PC-3 (cell line): ENCODE measurements at regions not wholly inside any gene's neighbourhood (a gene's known extent, or its start where the extent isn't known, plus 50 kb on each side); places are given as distances from the start of the nearest gene placed in this dataset.

Experiments used
- ATAC-seq: fragments of 200-7000 bp; cut with Tn5 transposase; 2 replicates; pipeline ENCODE4 v1.9.1; 2020; ENCODE audit warnings: mild to moderate bottlenecking, moderate library complexity
- BruUV-seq: library from RNA; stranded (reverse); fragments of 400-500 nt; replicated peaks from 2 replicates; lab custom pipeline; 2021; lab: Mats Ljungman, UMichigan
- CTCF ChIA-PET: fragments of 300-600 bp; sonication (Branson Sonifier 250); formaldehyde crosslinking; loops from one replicate; lab custom pipeline; 2022; ENCODE audit warnings: antibody characterized with exemption; lab: Charles Lee
- POLR2A ChIA-PET: fragments of 300-600 bp; sonication (Branson Sonifier 250); formaldehyde crosslinking; loops from one replicate; lab custom pipeline; 2022; ENCODE audit warnings: antibody characterized with exemption; ENCODE audit not compliant: unreplicated experiment; lab: Charles Lee
- DNase-seq: peaks from one replicate; pipeline ENCODE4 v3.0.0-alpha.2; 2015
- H2AFZ ChIP-seq: fragments of 300-600 bp; sonication (generic); 2 replicates; pipeline ENCODE4 v1.6.0; 2016; ENCODE audit warnings: antibody characterized with exemption, low read length
- H3F3A ChIP-seq: fragments of 300-600 bp; sonication (generic); one replicate; pipeline ENCODE4 v1.6.0; 2017; ENCODE audit warnings: antibody characterized with exemption, low read length, control low read depth, mild to moderate bottlenecking; ENCODE audit not compliant: unreplicated experiment
- H3K27ac ChIP-seq: fragments of 300-600 bp; sonication (generic); 2 replicates; pipeline ENCODE4 v1.5.1; 2016; ENCODE audit warnings: mild to moderate bottlenecking, low read length
- H3K27me3 ChIP-seq: fragments of 300-600 bp; sonication (generic); 2 replicates; pipeline ENCODE4 v1.6.1; 2016; ENCODE audit warnings: low read length, mixed read lengths
- H3K36me3 ChIP-seq: fragments of 300-600 bp; sonication (generic); 2 replicates; pipeline ENCODE4 v1.6.1; 2016; ENCODE audit warnings: low read depth, mixed run types, low read length, mixed read lengths
- H3K4me1 ChIP-seq: fragments of 300-600 bp; sonication (generic); 2 replicates; pipeline ENCODE4 v1.5.1; 2016; ENCODE audit warnings: low read length; ENCODE audit not compliant: insufficient read depth
- H3K4me2 ChIP-seq: fragments of 300-600 bp; sonication (generic); 2 replicates; pipeline ENCODE4 v1.6.0; 2016; ENCODE audit warnings: low read length
- H3K4me3 ChIP-seq: fragments of 300-600 bp; sonication (generic); 2 replicates; pipeline ENCODE4 v1.5.1; 2016; ENCODE audit warnings: mild to moderate bottlenecking, low read length, mixed read lengths
- H3K79me2 ChIP-seq: fragments of 300-600 bp; sonication (generic); 2 replicates; pipeline ENCODE4 v1.6.1; 2017; ENCODE audit warnings: low read length, mixed read lengths
- H3K9ac ChIP-seq: fragments of 300-600 bp; sonication (generic); 2 replicates; pipeline ENCODE4 v1.6.0; 2016; ENCODE audit warnings: mild to moderate bottlenecking, low read length
- H3K9me2 ChIP-seq: fragments of 300-600 bp; sonication (generic); replicated peaks from 2 replicates; pipeline ENCODE4 v1.6.1; 2016; ENCODE audit warnings: mixed run types, low read length, mixed read lengths
- H3K9me3 ChIP-seq: fragments of 300-600 bp; sonication (generic); 2 replicates; pipeline ENCODE4 v1.6.1; 2016; ENCODE audit warnings: low read length, mixed read lengths
- H4K20me1 ChIP-seq: fragments of 300-600 bp; sonication (generic); 2 replicates; pipeline ENCODE4 v1.6.1; 2016; ENCODE audit warnings: low read length, mixed read lengths
- EZH2 ChIP-seq: fragments of 300-600 bp; sonication (generic); IDR thresholded peaks from one replicate; pipeline ENCODE4 v1.6.1; 2017; ENCODE audit warnings: antibody characterized with exemption, mild to moderate bottlenecking, low read length; ENCODE audit not compliant: unreplicated experiment
- EZH2phosphoT487 ChIP-seq: fragments of 300-600 bp; sonication (generic); IDR thresholded peaks from 2 replicates; pipeline ENCODE4 v1.6.1; 2018; ENCODE audit warnings: mild to moderate bottlenecking, antibody characterized with exemption, low read length, borderline replicate concordance
- intact Hi-C: fragments of 100-400 bp; cut with micrococcal nuclease; formaldehyde crosslinking; loops from 2 replicates; pipeline ENCODE4 v1.9.0; 2023
- TF ChIP-seq, protein P1 (sequence below): fragments of 300-600 bp; sonication (generic); conservative IDR thresholded peaks from 2 replicates; pipeline ENCODE4 v1.5.1; 2017; ENCODE audit warnings: antibody characterized with exemption, low read depth, mild to moderate bottlenecking, low read length

GRCh38 chr11:43245466-43245865 is 66.3 kb upstream of the API5 start:
- DNase-seq (no peak), ATAC-seq (no peak)
- Histone ChIP-seq H4K20me1 (no peaks in the 10 kb centered on the region), H3K4me2 (no peak overlapping the region), H3K79me2 (no peaks in the 10 kb centered on the region), H3K4me1 (no peaks in the 10 kb centered on the region), H2AFZ (no peak overlapping the region), H3F3A (no peaks in the 10 kb centered on the region), H3K9me3 (no peaks in the 10 kb centered on the region), H3K27me3 (no peaks in the 10 kb centered on the region; the same call in 1 of the 2 replicates), H3K36me3 (no peaks in the 10 kb centered on the region), H3K27ac (no peak overlapping the region), H3K9me2 (no peaks in the 10 kb centered on the region), H3K9ac (no peak overlapping the region), H3K4me3 (no peak overlapping the region)
- intact Hi-C loops = no loop called here
- BruUV-seq = no TSS peak
- CTCF ChIA-PET = no interaction called here
- TF ChIP-seq, protein P1, sequence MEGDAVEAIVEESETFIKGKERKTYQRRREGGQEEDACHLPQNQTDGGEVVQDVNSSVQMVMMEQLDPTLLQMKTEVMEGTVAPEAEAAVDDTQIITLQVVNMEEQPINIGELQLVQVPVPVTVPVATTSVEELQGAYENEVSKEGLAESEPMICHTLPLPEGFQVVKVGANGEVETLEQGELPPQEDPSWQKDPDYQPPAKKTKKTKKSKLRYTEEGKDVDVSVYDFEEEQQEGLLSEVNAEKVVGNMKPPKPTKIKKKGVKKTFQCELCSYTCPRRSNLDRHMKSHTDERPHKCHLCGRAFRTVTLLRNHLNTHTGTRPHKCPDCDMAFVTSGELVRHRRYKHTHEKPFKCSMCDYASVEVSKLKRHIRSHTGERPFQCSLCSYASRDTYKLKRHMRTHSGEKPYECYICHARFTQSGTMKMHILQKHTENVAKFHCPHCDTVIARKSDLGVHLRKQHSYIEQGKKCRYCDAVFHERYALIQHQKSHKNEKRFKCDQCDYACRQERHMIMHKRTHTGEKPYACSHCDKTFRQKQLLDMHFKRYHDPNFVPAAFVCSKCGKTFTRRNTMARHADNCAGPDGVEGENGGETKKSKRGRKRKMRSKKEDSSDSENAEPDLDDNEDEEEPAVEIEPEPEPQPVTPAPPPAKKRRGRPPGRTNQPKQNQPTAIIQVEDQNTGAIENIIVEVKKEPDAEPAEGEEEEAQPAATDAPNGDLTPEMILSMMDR = no peak
- TF ChIP-seq EZH2phosphoT487 (no peak), EZH2 (no peak)
- POLR2A ChIA-PET = no interaction called here

- H3K4me1 ChIP-seq = no peaks in the 10 kb centered on the region
- DNase-seq (no peak), ATAC-seq (no peak)
- TF ChIP-seq, protein P1 = no peak
- TF ChIP-seq EZH2 = no peak
- no peak for TF ChIP-seq EZH2phosphoT487
- H4K20me1 ChIP-seq = no peaks in the 10 kb centered on the region
- H3K9me2 ChIP-seq = no peaks in the 10 kb centered on the region
- intact Hi-C loops = no loop called here
- no peak overlapping the region for H2AFZ ChIP-seq
- H3K9ac ChIP-seq = no peak overlapping the region
- H3K36me3 ChIP-seq = no peaks in the 10 kb centered on the region
- H3K27me3 ChIP-seq = peaks cover 23% of the 10 kb centered on the region
- H3K9me3 ChIP-seq = no peaks in the 10 kb centered on the region
- no peak overlapping the region for H3K4me3 ChIP-seq
- ChIA-PET CTCF (no interaction called here), POLR2A (no interaction called here)
- no peaks in the 10 kb centered on the region for H3F3A ChIP-seq
- no peaks in the 10 kb centered on the region for H3K79me2 ChIP-seq
- no peak overlapping the region for H3K27ac ChIP-seq
- no peak overlapping the region for H3K4me2 ChIP-seq
- no TSS peak for BruUV-seq
Measured at GRCh38 chr11:43250309-43250708, 61.5 kb upstream of the API5 start.

DNA sequence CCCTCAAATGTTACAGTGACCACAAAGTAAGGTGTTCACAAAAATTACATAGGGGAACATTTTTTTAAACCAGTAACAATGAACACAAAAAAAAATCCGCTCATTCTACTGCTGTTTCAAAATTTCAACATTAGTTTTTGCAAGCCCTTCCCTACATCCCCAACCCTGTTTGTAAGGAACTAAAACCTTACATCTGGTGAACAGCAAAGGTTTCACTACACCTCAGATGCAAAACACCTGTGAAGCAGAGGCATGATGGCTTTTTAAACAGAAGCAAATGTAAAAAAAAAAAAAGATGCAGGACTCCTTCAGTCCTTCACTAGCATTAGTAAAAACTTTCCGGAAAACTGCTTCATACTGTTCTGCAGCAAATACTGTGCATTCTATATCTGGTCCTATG is 50.0 kb upstream of the API5 start:
- DNase-seq = no peak
- peaks cover 23% of the 10 kb centered on the region for H3K27me3 ChIP-seq

More for the DNA sequence above, 50.0 kb upstream of the API5 start:
- H3K9me3 ChIP-seq = no peaks in the 10 kb centered on the region
- H2AFZ ChIP-seq = no peak overlapping the region
- TF ChIP-seq, protein P1 = no peak
- no peak for TF ChIP-seq EZH2phosphoT487
- no peak for TF ChIP-seq EZH2
- intact Hi-C loops = no loop called here
- no peaks in the 10 kb centered on the region for H3F3A ChIP-seq
- H4K20me1 ChIP-seq = no peaks in the 10 kb centered on the region
- no peak overlapping the region for H3K9ac ChIP-seq
- H3K4me2 ChIP-seq = no peak overlapping the region
- POLR2A ChIA-PET = no interaction called here
- no peaks in the 10 kb centered on the region for H3K36me3 ChIP-seq
- H3K79me2 ChIP-seq = no peaks in the 10 kb centered on the region
- BruUV-seq = no TSS peak
- H3K9me2 ChIP-seq = no peaks in the 10 kb centered on the region
- H3K4me3 ChIP-seq = no peak overlapping the region
- no peak overlapping the region for H3K27ac ChIP-seq
- CTCF ChIA-PET = no interaction called here
- no peaks in the 10 kb centered on the region for H3K4me1 ChIP-seq
- ATAC-seq = no peak
